Astrocyte of the cerebellum (primary cell): ENCODE measurements at regions not wholly inside any gene's neighbourhood (a gene's known extent, or its start where the extent isn't known, plus 50 kb on each side); places are given as distances from the start of the nearest gene placed in this dataset.

Experiments
- DNase-seq: peaks from one replicate; pipeline ENCODE4 v3.0.0-alpha.2; 2011; ENCODE audit warnings: low read depth
- H3K4me3 ChIP-seq: 2 replicates; pipeline ENCODE4 v1.5.1; 2011; ENCODE audit warnings: mild to moderate bottlenecking, low read depth, low read length, moderate library complexity
- in situ Hi-C: cut with HindIII; loops from 2 replicates; pipeline ENCODE4 v1.10.0; 2017; ENCODE audit warnings: low sequenced_read_pairs
- TF ChIP-seq, protein P1 (sequence below): IDR thresholded peaks from 2 replicates; pipeline ENCODE4 v1.5.1; 2012; ENCODE audit warnings: low read length, low read depth, moderate library complexity, mild to moderate bottlenecking; ENCODE audit errors: missing control alignments

- in situ Hi-C loops = no loop called here
- DNase-seq = no peak
- H3K4me3 ChIP-seq = no peak overlapping the region
- TF ChIP-seq, protein P1, sequence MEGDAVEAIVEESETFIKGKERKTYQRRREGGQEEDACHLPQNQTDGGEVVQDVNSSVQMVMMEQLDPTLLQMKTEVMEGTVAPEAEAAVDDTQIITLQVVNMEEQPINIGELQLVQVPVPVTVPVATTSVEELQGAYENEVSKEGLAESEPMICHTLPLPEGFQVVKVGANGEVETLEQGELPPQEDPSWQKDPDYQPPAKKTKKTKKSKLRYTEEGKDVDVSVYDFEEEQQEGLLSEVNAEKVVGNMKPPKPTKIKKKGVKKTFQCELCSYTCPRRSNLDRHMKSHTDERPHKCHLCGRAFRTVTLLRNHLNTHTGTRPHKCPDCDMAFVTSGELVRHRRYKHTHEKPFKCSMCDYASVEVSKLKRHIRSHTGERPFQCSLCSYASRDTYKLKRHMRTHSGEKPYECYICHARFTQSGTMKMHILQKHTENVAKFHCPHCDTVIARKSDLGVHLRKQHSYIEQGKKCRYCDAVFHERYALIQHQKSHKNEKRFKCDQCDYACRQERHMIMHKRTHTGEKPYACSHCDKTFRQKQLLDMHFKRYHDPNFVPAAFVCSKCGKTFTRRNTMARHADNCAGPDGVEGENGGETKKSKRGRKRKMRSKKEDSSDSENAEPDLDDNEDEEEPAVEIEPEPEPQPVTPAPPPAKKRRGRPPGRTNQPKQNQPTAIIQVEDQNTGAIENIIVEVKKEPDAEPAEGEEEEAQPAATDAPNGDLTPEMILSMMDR = no peak
Observed at GRCh38 chr7:52504561-52504960, 530.9 kb upstream of the POM121L12 start.

DNA sequence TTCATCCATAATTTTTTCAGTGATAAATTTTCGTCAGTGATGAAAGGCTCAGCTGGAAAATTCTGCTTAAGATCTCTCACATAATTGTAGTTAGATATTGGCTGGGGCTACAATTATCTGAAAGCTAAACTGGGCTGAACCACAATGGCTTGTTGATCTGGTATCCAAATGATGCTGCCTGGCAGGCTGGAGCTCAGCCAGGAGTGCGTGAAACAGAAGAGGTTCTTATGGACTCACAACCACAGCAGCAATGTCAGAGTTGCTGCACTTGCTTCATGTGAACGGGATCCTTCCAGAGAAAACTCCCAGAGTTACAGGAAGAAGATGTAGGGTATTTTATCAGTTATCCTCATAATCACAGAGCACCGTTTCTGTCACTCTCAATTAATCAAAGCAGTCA lies 533.2 kb upstream of the POM121L12 start:
- H3K4me3 ChIP-seq = no peak overlapping the region
- TF ChIP-seq, protein P1 = no peak
- in situ Hi-C loops = no loop called here
- DNase-seq = no peak

- no peak for DNase-seq
- no peak overlapping the region for H3K4me3 ChIP-seq
- in situ Hi-C loops = no loop called here
- TF ChIP-seq, protein P1 = no peak
Observed at GRCh38 chr7:52501696-52502095, 533.7 kb upstream of the POM121L12 start.

- TF ChIP-seq, protein P1 = no peak
- no peak overlapping the region for H3K4me3 ChIP-seq
- DNase-seq = no peak
- in situ Hi-C loops = no loop called here
Observed at GRCh38 chr7:52500841-52501240, 534.6 kb upstream of the POM121L12 start.

DNA sequence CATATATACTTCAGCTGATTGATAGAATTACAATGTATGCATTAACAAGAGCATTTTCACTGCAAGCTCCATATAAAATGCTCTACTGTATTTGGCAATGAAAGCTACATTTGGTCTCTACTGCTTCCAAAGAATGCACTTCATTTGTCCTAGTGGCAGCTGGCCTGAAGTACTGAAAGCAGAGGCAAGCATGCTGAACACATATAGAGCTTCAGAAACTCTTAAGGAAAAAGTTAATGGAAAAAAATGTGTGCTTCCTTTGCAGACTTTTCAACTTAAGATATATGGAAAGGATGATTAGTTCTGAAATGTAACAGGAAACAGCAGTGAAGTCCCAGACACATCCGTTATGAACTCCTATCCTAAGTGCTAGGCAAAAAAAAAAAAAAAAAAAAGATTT lies 537.1 kb upstream of the POM121L12 start:
- in situ Hi-C loops = no loop called here

GRCh38 chr7:52486267-52486666 lies 549.2 kb upstream of the POM121L12 start:
- DNase-seq = no peak
- in situ Hi-C loops = no loop called here
- TF ChIP-seq, protein P1 = no peak
- H3K4me3 ChIP-seq = no peak overlapping the region

More for the DNA sequence above, 537.1 kb upstream of the POM121L12 start:
- TF ChIP-seq, protein P1 = no peak
- no peak overlapping the region for H3K4me3 ChIP-seq
- no peak for DNase-seq

DNA sequence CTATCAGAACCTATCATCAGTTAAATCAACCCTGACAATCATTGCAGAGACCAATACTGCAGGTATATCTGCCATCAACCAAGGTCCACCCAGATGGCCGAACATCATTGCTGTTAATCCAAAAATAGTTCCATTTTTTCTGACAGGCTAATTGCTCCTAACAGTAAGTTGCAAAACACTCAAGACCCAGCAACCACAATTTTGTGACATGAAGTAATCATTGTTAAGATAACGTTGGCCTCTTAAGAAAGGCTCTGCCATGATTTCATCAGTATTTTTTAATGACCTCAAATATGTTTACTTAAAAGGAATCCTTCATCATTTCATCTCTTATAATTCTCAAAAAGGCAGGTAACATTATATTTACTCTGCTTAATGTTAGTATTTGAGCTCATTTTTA lies 553.4 kb upstream of the POM121L12 start:
- no peak for DNase-seq
- H3K4me3 ChIP-seq = no peak overlapping the region
- TF ChIP-seq, protein P1 = no peak
- in situ Hi-C loops = no loop called here
